IMR-90 (cell line): ENCODE measurements at regions not wholly inside any gene's neighbourhood (a gene's known extent, or its start where the extent isn't known, plus 50 kb on each side); places are given as distances from the start of the nearest gene placed in this dataset.

ENCODE experiments used
- ATAC-seq: fragments of 200-7000 bp; cut with Tn5 transposase; 2 replicates; pipeline ENCODE4 v1.9.1; 2020; ENCODE audit warnings: low read depth, mild to moderate bottlenecking, moderate library complexity
- BruUV-seq: library from RNA; stranded (reverse); fragments of 400-500 nt; replicated peaks from 2 replicates; lab custom pipeline; 2021; lab: Mats Ljungman, UMichigan
- CTCF ChIA-PET: fragments of 300-600 bp; formaldehyde crosslinking; extraction: SDS; loops from one replicate; lab custom pipeline; 2021; ENCODE audit warnings: antibody characterized with exemption; lab: Yijun Ruan, JAX
- POLR2A ChIA-PET: fragments of 300-600 bp; sonication (Branson Sonifier 250); formaldehyde crosslinking; loops from one replicate; lab custom pipeline; 2022; ENCODE audit warnings: antibody characterized with exemption; ENCODE audit not compliant: unreplicated experiment; lab: Charles Lee
- DNase-seq: peaks from one replicate; pipeline ENCODE4 v3.0.0; 2013
- H2AFZ ChIP-seq: replicated peaks from 2 replicates; pipeline ENCODE3; 2013; ENCODE audit warnings: low read length, mild to moderate bottlenecking; ENCODE audit not compliant: poor library complexity
- H2AK5ac ChIP-seq: 2 replicates; pipeline ENCODE4 v1.6.1; 2013; ENCODE audit warnings: low read depth, low read length, inconsistent platforms
- H2AK9ac ChIP-seq: replicated peaks from 2 replicates; pipeline ENCODE3; 2013; ENCODE audit warnings: mild to moderate bottlenecking, low read depth, low read length, moderate library complexity; ENCODE audit not compliant: poor library complexity
- H2BK120ac ChIP-seq: 2 replicates; pipeline ENCODE4 v1.6.1; 2013; ENCODE audit warnings: low read depth, low read length, inconsistent platforms
- H2BK15ac ChIP-seq: 3 replicates; pipeline ENCODE4 v1.6.1; 2013; ENCODE audit warnings: low read depth, low read length, inconsistent platforms
- H2BK20ac ChIP-seq: 2 replicates; pipeline ENCODE4 v1.6.1; 2013; ENCODE audit warnings: low read depth, mild to moderate bottlenecking, inconsistent platforms, low read length, moderate library complexity
- H2BK5ac ChIP-seq: 2 replicates; pipeline ENCODE4 v1.6.1; 2013; ENCODE audit warnings: mild to moderate bottlenecking, low read depth, low read length, inconsistent platforms; ENCODE audit not compliant: poor library complexity, severe bottlenecking
- H3K14ac ChIP-seq: replicated peaks from 2 replicates; pipeline ENCODE4 v1.6.1; 2013; ENCODE audit warnings: low read depth, low read length, inconsistent platforms
- H3K18ac ChIP-seq: 2 replicates; pipeline ENCODE4 v1.6.1; 2013; ENCODE audit warnings: low read depth, low read length, control low read depth
- H3K23ac ChIP-seq: 2 replicates; pipeline ENCODE4 v1.6.1; 2013; ENCODE audit warnings: low read depth, low read length, inconsistent platforms
- H3K27ac ChIP-seq: 2 replicates; pipeline ENCODE4 v1.5.1; 2013; ENCODE audit warnings: mild to moderate bottlenecking, control low read depth, low read length; ENCODE audit not compliant: insufficient read depth
- H3K27me3 ChIP-seq: 2 replicates; pipeline ENCODE4 v1.6.1; 2013; ENCODE audit warnings: low read length; ENCODE audit not compliant: control insufficient read depth, insufficient read depth
- H3K36me3 ChIP-seq: 2 replicates; pipeline ENCODE4 v1.6.1; 2013; ENCODE audit warnings: low read length, mixed read lengths; ENCODE audit not compliant: control insufficient read depth, insufficient read depth
- H3K4ac ChIP-seq: 2 replicates; pipeline ENCODE4 v1.6.1; 2013; ENCODE audit warnings: low read depth, low read length, inconsistent platforms
- H3K4me1 ChIP-seq: 2 replicates; pipeline ENCODE4 v1.6.1; 2013; ENCODE audit warnings: low read length, mixed read lengths; ENCODE audit not compliant: control insufficient read depth, insufficient read depth
- H3K4me2 ChIP-seq: 2 replicates; pipeline ENCODE4 v1.6.1; 2013; ENCODE audit warnings: low read depth, mild to moderate bottlenecking, control low read depth, low read length, moderate library complexity
- H3K4me3 ChIP-seq: 2 replicates; pipeline ENCODE4 v1.5.1; 2013; ENCODE audit warnings: low read depth, mild to moderate bottlenecking, control low read depth, low read length, moderate library complexity; ENCODE audit not compliant: insufficient read depth
- H3K56ac ChIP-seq: 2 replicates; pipeline ENCODE4 v1.6.1; 2013; ENCODE audit warnings: low read length, inconsistent platforms; ENCODE audit not compliant: insufficient read depth; ENCODE audit errors: extremely low read depth
- H3K79me1 ChIP-seq, 2 experiments: 2 replicates each; pipeline ENCODE4 v1.6.1; 2013; ENCODE audit warnings: low read length in 2 of 2, inconsistent platforms in 1 of 2, low read depth in 1 of 2
- H3K9ac ChIP-seq: 2 replicates; pipeline ENCODE4 v1.6.1; 2013; ENCODE audit warnings: low read depth, low read length, control low read depth
- H3K9me1 ChIP-seq: 2 replicates; pipeline ENCODE4 v1.6.1; 2013; ENCODE audit warnings: low read length, inconsistent platforms; ENCODE audit not compliant: insufficient read depth
- H3K9me3 ChIP-seq: 2 replicates; pipeline ENCODE4 v1.6.1; 2013; ENCODE audit warnings: low read length; ENCODE audit not compliant: control insufficient read depth, insufficient read depth
- H4K20me1 ChIP-seq: 2 replicates; pipeline ENCODE4 v1.6.1; 2013; ENCODE audit warnings: low read length, inconsistent platforms; ENCODE audit not compliant: insufficient read depth
- H4K5ac ChIP-seq: 2 replicates; pipeline ENCODE4 v1.6.1; 2013; ENCODE audit warnings: mild to moderate bottlenecking, low read depth, low read length, control low read depth
- H4K8ac ChIP-seq, 2 experiments: 2 replicates each; pipeline ENCODE4 v1.6.1; 2013; ENCODE audit warnings: low read depth in 2 of 2, low read length in 2 of 2, control low read depth in 1 of 2, inconsistent platforms in 1 of 2
- H4K91ac ChIP-seq: 2 replicates; pipeline ENCODE4 v1.6.1; 2013; ENCODE audit warnings: low read depth, low read length, inconsistent platforms; ENCODE audit not compliant: insufficient read depth
- BHLHE40 ChIP-seq: fragments of 150-350 bp; IDR thresholded peaks from 2 replicates; pipeline ENCODE4 v1.6.1; 2016; ENCODE audit warnings: mild to moderate bottlenecking, low read depth, low read length
- CEBPB ChIP-seq: IDR thresholded peaks from 2 replicates; pipeline ENCODE4 v1.6.1; 2012; ENCODE audit warnings: low read depth, low read length, improper control_type of control experiment
- CTCF ChIP-seq: conservative IDR thresholded peaks from 2 replicates; pipeline ENCODE4 v1.5.1; 2012; ENCODE audit warnings: mild to moderate bottlenecking, low read depth, low read length, improper control_type of control experiment
- MAFK ChIP-seq: IDR thresholded peaks from 2 replicates; pipeline ENCODE4 v1.6.1; 2012; ENCODE audit warnings: low read depth, low read length, improper control_type of control experiment
- MAZ ChIP-seq: IDR thresholded peaks from 2 replicates; pipeline ENCODE4 v1.6.1; 2012; ENCODE audit warnings: low read depth, mild to moderate bottlenecking, low read length, improper control_type of control experiment, moderate library complexity, borderline replicate concordance
- RAD21 ChIP-seq: IDR thresholded peaks from 2 replicates; pipeline ENCODE4 v1.6.1; 2012; ENCODE audit warnings: low read length, improper control_type of control experiment
- RCOR1 ChIP-seq: IDR thresholded peaks from 2 replicates; pipeline ENCODE4 v1.6.1; 2012; ENCODE audit warnings: mild to moderate bottlenecking, low read length, improper control_type of control experiment; ENCODE audit not compliant: insufficient replicate concordance
- RFX5 ChIP-seq: IDR thresholded peaks from 2 replicates; pipeline ENCODE4 v1.8.0; 2012; ENCODE audit warnings: low read depth, mild to moderate bottlenecking, low read length, moderate library complexity
- USF2 ChIP-seq: fragments of 150-350 bp; IDR thresholded peaks from 2 replicates; pipeline ENCODE4 v1.6.1; 2017; ENCODE audit warnings: mild to moderate bottlenecking, antibody characterized with exemption, low read length, low read depth
- WGBS, 2 experiments: methylation state at CpG; one replicate each; pipeline versions ENCODE4 v1.1.5 to v1.1.7; 2013; ENCODE audit warnings: missing lambda C conversion rate in 2 of 2; ENCODE audit not compliant: insufficient read length in 1 of 2; ENCODE audit errors: extremely low coverage in 2 of 2; 5-methylcytosine and 5-hydroxymethylcytosine counted together
- dilution Hi-C: fragments of 300-500 bp; cut with HindIII; formaldehyde crosslinking; loops from one replicate; pipeline ENCODE4 v1.14.3; 2018; ENCODE audit warnings: low sequenced_read_pairs; ENCODE audit not compliant: unreplicated experiment
- in situ Hi-C: fragments of 300-500 bp; cut with MboI; formaldehyde crosslinking; loops from 3 replicates; pipeline ENCODE4 v1.14.3; 2019; ENCODE audit warnings: low sequenced_read_pairs, inconsistent platforms, mixed read lengths
- intact Hi-C: fragments of 100-400 bp; cut with micrococcal nuclease; formaldehyde crosslinking; loops from 2 replicates; pipeline ENCODE4 v1.10.0; 2022

GRCh38 chr11:22479208-22479607 is 141.0 kb downstream of the SLC17A6 start:
- no peak overlapping the region for H3K18ac ChIP-seq
- H4K20me1 ChIP-seq = no peaks in the 10 kb centered on the region
- H3K9me3 ChIP-seq = no peaks in the 10 kb centered on the region
- ATAC-seq = no peak
- ChIA-PET POLR2A (no interaction called here), CTCF (no interaction called here)
- intact Hi-C loops = no loop called here
- H3K36me3 ChIP-seq = no peaks in the 10 kb centered on the region
- in situ Hi-C loops = no loop called here
- H4K8ac ChIP-seq = no peak overlapping the region
- WGBS, 2 experiments = no CpG with 5 or more reads among the region's 1 CpG
- no peak overlapping the region for H3K56ac ChIP-seq
- H4K91ac ChIP-seq = no peak overlapping the region
- no peak overlapping the region for H3K4me2 ChIP-seq
- no peak overlapping the region for H3K9ac ChIP-seq
- BruUV-seq = no TSS peak
- no peak overlapping the region for H3K4ac ChIP-seq
- H3K4me1 ChIP-seq = no peaks in the 10 kb centered on the region
- H2BK120ac ChIP-seq = no peak overlapping the region
- no peaks in the 10 kb centered on the region for H3K9me1 ChIP-seq
- H3K23ac ChIP-seq = no peak overlapping the region
- H2BK15ac ChIP-seq = no peak overlapping the region
- no peak for DNase-seq
- dilution Hi-C loops = no loop called here
- no peak overlapping the region for H3K4me3 ChIP-seq
- H2BK5ac ChIP-seq = no peak overlapping the region
- H2AK9ac ChIP-seq = no peak overlapping the region
- H2BK20ac ChIP-seq = no peak overlapping the region
- no peak overlapping the region for H4K5ac ChIP-seq
- no peaks in the 10 kb centered on the region for H3K79me1 ChIP-seq
- H3K14ac ChIP-seq = no peak overlapping the region
- H3K27me3 ChIP-seq = no peaks in the 10 kb centered on the region
- H3K27ac ChIP-seq = no peak overlapping the region
- H2AFZ ChIP-seq = no peak overlapping the region
- H2AK5ac ChIP-seq = no peak overlapping the region
- TF ChIP-seq MAZ = no peak
- TF ChIP-seq RCOR1 = no peak
- no peak for TF ChIP-seq MAFK
- no peak for TF ChIP-seq RAD21
- TF ChIP-seq RFX5 = no peak
- no peak for TF ChIP-seq CEBPB
- TF ChIP-seq USF2 = no peak
- TF ChIP-seq BHLHE40 = no peak
- no peak for TF ChIP-seq CTCF
